Endothelial cell of umbilical vein (primary cell): ENCODE measurements at regions not wholly inside any gene's neighbourhood (a gene's known extent, or its start where the extent isn't known, plus 50 kb on each side); places are given as distances from the start of the nearest gene placed in this dataset.

ENCODE experiments used
- GATA2 ChIP-seq: IDR thresholded peaks from 2 replicates; pipeline ENCODE4 v1.7.0; 2011; ENCODE audit warnings: low read depth, mild to moderate bottlenecking, moderate library complexity, mixed read lengths, low read length; ENCODE audit not compliant: insufficient read length, insufficient read depth
- JUN ChIP-seq: IDR thresholded peaks from 2 replicates; pipeline ENCODE4 v1.6.1; 2011; ENCODE audit warnings: borderline replicate concordance, low read depth; ENCODE audit not compliant: insufficient read length, insufficient read depth
- POLR2A ChIP-seq: IDR thresholded peaks from 2 replicates; pipeline ENCODE4 v1.6.1; 2012; ENCODE audit warnings: low read depth, mild to moderate bottlenecking, control low read depth, low read length
- POLR2AphosphoS5 ChIP-seq: IDR thresholded peaks from 2 replicates; pipeline ENCODE4 v1.6.1; 2012; ENCODE audit warnings: low read depth, mild to moderate bottlenecking, control low read depth, low read length, moderate library complexity; ENCODE audit not compliant: insufficient read depth
- TF ChIP-seq, protein P1 (sequence below), 2 donors: IDR thresholded peaks; 1 replicate in 1 of 2; 2 replicates in 1 of 2; pipeline ENCODE4 v1.5.1; 2011; ENCODE audit warnings: low read length in 2 of 2, mild to moderate bottlenecking in 2 of 2, moderate library complexity in 2 of 2, control low read depth in 1 of 2, inconsistent platforms in 1 of 2, low read depth in 1 of 2; ENCODE audit not compliant: insufficient read depth in 1 of 2; ENCODE audit errors: extremely low read depth in 1 of 2

DNA sequence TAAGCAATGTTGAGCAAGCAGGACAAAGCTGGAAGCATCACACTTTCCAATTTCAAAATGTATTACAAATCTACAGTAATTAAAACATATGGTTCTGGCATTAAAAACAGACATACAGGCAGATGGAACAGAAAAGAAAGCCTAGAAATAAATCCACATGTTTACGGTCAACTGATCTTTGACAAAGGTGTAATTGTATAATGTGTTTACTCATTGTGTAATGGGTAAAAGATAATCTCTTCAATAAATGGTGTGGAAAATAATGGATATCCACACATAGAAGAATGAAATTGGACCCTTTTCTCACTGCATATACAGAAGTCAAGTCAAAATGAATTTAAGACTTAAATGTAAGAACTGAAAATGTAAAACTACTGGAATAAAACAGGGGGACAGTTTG lies 394.2 kb downstream of the ANKRD50 start:
- TF ChIP-seq JUN (no peak), POLR2A (no peak), GATA2 (no peak), POLR2AphosphoS5 (no peak)
- TF ChIP-seq, protein P1, sequence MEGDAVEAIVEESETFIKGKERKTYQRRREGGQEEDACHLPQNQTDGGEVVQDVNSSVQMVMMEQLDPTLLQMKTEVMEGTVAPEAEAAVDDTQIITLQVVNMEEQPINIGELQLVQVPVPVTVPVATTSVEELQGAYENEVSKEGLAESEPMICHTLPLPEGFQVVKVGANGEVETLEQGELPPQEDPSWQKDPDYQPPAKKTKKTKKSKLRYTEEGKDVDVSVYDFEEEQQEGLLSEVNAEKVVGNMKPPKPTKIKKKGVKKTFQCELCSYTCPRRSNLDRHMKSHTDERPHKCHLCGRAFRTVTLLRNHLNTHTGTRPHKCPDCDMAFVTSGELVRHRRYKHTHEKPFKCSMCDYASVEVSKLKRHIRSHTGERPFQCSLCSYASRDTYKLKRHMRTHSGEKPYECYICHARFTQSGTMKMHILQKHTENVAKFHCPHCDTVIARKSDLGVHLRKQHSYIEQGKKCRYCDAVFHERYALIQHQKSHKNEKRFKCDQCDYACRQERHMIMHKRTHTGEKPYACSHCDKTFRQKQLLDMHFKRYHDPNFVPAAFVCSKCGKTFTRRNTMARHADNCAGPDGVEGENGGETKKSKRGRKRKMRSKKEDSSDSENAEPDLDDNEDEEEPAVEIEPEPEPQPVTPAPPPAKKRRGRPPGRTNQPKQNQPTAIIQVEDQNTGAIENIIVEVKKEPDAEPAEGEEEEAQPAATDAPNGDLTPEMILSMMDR (IDR thresholded peaks at IDR 0.05; ENCODE audit: extremely low read depth in 1 of 2, insufficient read depth in 1 of 2, low read depth in 1 of 2, low read length in 2 of 2), result no peak
